IMR-90 (cell line): ENCODE measurements at regions not wholly inside any gene's neighbourhood (a gene's known extent, or its start where the extent isn't known, plus 50 kb on each side); places are given as distances from the start of the nearest gene placed in this dataset.

Source experiments
- BHLHE40 ChIP-seq: fragments of 150-350 bp; IDR thresholded peaks from 2 replicates; pipeline ENCODE4 v1.6.1; 2016; ENCODE audit warnings: mild to moderate bottlenecking, low read depth, low read length
- FOS ChIP-seq: fragments of 150-350 bp; IDR thresholded peaks from 2 replicates; pipeline ENCODE4 v1.6.1; 2016; ENCODE audit warnings: low read depth, low read length
- MAFK ChIP-seq: IDR thresholded peaks from 2 replicates; pipeline ENCODE4 v1.6.1; 2012; ENCODE audit warnings: low read depth, low read length, improper control_type of control experiment
- NFE2L2 ChIP-seq: fragments of 150-350 bp; IDR thresholded peaks from 2 replicates; pipeline ENCODE4 v1.6.1; 2016; ENCODE audit warnings: low read depth, mild to moderate bottlenecking, low read length
- POLR2A ChIP-seq: IDR thresholded peaks from 2 replicates; pipeline ENCODE4 v1.6.1; 2012; ENCODE audit warnings: mild to moderate bottlenecking, low read depth, low read length
- RAD21 ChIP-seq: IDR thresholded peaks from 2 replicates; pipeline ENCODE4 v1.6.1; 2012; ENCODE audit warnings: low read length, improper control_type of control experiment
- SMC3 ChIP-seq: fragments of 150-350 bp; IDR thresholded peaks from 2 replicates; pipeline ENCODE4 v1.6.1; 2016; ENCODE audit warnings: low read depth, mild to moderate bottlenecking, antibody characterized with exemption, low read length, moderate library complexity
- TF ChIP-seq, protein P1 (sequence below): conservative IDR thresholded peaks from 2 replicates; pipeline ENCODE4 v1.5.1; 2012; ENCODE audit warnings: mild to moderate bottlenecking, low read depth, low read length, improper control_type of control experiment
- TF ChIP-seq, protein P2 (sequence below): fragments of 150-350 bp; IDR thresholded peaks from 2 replicates; pipeline ENCODE4 v1.6.1; 2016; ENCODE audit warnings: low read depth, mild to moderate bottlenecking, low read length, moderate library complexity, borderline replicate concordance

DNA sequence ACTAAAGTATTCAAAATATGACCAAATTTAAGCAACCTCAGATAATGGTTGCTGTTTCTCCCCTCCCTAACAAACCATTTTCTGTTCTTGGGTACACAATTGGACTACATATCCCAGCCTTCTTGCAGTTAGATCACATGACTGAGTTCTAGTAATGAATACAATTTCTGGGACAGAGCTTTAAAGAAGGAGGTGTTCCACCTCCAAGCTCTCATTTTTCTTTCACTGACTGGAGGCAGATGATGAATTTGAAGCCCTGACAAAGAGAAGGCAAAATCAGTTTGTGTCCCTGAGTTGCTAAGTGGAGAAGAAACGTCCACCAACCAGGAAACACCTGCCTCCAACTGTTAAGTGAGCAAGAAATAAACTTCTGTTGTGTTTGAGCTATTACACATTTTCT is 117.2 kb downstream of the LCA5 start:
- TF ChIP-seq, protein P1, sequence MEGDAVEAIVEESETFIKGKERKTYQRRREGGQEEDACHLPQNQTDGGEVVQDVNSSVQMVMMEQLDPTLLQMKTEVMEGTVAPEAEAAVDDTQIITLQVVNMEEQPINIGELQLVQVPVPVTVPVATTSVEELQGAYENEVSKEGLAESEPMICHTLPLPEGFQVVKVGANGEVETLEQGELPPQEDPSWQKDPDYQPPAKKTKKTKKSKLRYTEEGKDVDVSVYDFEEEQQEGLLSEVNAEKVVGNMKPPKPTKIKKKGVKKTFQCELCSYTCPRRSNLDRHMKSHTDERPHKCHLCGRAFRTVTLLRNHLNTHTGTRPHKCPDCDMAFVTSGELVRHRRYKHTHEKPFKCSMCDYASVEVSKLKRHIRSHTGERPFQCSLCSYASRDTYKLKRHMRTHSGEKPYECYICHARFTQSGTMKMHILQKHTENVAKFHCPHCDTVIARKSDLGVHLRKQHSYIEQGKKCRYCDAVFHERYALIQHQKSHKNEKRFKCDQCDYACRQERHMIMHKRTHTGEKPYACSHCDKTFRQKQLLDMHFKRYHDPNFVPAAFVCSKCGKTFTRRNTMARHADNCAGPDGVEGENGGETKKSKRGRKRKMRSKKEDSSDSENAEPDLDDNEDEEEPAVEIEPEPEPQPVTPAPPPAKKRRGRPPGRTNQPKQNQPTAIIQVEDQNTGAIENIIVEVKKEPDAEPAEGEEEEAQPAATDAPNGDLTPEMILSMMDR: no peak
- TF ChIP-seq POLR2A (no peak), BHLHE40 (no peak), SMC3 (no peak), MAFK (no peak), NFE2L2 (no peak), FOS (no peak), RAD21 (no peak)
- TF ChIP-seq, protein P2, sequence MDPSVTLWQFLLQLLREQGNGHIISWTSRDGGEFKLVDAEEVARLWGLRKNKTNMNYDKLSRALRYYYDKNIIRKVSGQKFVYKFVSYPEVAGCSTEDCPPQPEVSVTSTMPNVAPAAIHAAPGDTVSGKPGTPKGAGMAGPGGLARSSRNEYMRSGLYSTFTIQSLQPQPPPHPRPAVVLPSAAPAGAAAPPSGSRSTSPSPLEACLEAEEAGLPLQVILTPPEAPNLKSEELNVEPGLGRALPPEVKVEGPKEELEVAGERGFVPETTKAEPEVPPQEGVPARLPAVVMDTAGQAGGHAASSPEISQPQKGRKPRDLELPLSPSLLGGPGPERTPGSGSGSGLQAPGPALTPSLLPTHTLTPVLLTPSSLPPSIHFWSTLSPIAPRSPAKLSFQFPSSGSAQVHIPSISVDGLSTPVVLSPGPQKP: no peak
